Epithelial cell of prostate (primary cell): ENCODE measurements at regions not wholly inside any gene's neighbourhood (a gene's known extent, or its start where the extent isn't known, plus 50 kb on each side); places are given as distances from the start of the nearest gene placed in this dataset.

Experiments used
- DNase-seq: peaks from one replicate; pipeline ENCODE4 v3.0.0-alpha.2; 2011; ENCODE audit warnings: low read depth, low spot score
- H3K27ac ChIP-seq: fragments of 450-650 bp; 2 replicates; pipeline ENCODE4 v1.5.1; 2017; ENCODE audit warnings: mild to moderate bottlenecking

DNA sequence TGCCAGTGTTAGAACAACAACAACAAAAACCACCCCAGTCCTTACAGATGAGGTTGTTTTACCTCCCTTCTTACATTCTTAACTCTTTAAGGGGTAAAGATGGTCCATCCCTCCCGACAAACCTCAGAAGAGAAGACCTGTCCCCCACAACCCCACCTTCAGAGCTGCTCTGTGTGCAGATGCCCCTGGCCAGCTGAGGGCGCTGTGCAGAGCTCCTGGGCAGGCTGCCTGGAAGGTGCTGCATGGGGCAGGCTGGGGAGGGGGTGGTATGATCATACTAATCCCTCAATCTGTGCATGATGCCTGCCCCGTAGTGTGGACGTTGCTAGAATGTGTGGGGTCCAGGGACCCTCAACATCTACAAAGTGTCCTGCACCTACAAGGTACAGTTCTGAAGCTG, 387.1 kb downstream of the INHBA start:
- H3K27ac ChIP-seq, result no peak overlapping the region
- no peak for DNase-seq

- H3K27ac ChIP-seq, result no peak overlapping the region
- no peak for DNase-seq
Measured at GRCh38 chr7:41313171-41313570, 389.7 kb downstream of the INHBA start.

GRCh38 chr7:41312235-41312634, 390.7 kb downstream of the INHBA start:
- DNase-seq, result no peak
- no peak overlapping the region for H3K27ac ChIP-seq

DNA sequence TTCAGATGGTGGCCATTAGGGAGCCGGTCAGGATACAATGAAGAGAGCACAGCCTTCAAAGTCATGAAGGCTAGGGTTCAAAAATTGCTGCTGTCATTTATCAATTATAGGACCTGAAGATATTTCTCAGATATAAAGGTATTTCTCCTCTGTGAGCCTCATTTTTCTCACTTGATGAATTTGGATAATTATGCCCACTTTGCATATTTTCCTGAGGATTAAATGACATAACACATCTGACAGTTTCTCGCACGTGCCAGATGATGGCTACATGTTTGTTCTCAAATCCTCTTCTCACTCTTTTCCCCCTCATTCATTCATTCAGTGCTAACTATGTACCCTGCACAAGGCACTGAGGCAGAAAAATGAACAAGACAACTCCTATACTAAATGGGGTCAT, 391.6 kb downstream of the INHBA start:
- no peak overlapping the region for H3K27ac ChIP-seq
- DNase-seq, result no peak

DNA sequence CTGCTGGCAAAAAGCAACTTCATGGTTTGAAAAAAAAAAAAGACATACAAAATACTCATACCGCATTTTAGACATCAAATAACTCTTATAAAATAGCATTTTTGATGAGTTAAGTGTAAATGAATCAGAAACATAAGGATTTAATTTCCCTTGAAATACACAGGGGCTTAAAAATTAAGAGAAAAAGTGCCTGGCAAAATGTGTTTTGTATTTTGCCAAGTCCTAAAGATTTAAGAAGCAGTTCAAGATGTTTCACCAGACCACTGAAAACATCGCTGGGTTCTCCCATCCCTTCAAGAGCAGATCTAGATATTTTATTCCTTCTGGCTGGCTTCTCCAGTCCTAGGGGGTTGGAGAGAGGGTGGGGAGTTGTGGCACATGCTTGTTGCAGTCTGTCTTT, 396.4 kb downstream of the INHBA start:
- H3K27ac ChIP-seq, result no peak overlapping the region
- no peak for DNase-seq

- H3K27ac ChIP-seq, result no peak overlapping the region
- DNase-seq, result no peak
Measured at GRCh38 chr7:41305001-41305400, 397.9 kb downstream of the INHBA start.

GRCh38 chr7:41303709-41304108, 399.2 kb downstream of the INHBA start:
- H3K27ac ChIP-seq, result no peak overlapping the region
- no peak for DNase-seq

- no peak for DNase-seq
- H3K27ac ChIP-seq, result no peak overlapping the region
Measured at GRCh38 chr7:41298409-41298808, 404.5 kb downstream of the INHBA start.

DNA sequence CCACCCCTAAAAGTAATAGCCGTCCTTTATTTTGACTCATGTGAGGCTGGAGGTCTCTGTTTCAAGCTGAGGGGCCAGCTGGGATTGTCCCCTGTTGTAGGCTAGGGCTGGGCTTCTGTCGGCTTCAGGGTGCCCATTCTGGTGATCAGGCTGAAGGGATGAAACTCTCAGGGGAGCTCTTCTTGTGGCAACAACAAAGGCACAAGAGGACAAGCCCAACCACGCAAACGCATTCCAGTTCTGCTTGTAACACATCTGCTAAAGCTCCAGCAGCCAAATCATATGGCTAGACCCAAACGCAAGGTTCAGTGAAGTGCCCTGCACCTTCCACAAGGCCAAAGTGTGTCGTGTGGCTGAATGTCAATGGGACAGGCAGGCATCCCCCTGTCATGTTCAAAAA, 405.7 kb downstream of the INHBA start:
- no peak for DNase-seq
- no peak overlapping the region for H3K27ac ChIP-seq

DNA sequence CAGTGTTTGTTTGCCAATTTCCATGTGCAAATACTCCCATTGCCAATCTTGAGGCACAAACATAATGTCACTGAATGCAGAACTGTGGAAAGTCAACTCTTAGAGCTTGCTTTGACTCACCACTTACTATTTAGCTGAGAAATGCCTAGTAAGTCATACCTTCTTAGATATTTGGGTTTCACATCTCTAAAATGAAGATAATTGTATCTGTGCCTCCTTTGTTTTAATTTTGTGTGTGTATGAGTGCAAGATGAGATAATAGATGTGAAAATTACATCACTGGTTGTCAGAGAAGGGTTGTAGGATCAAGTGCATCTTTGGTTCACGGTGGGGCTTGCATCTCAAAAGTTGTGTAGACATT, 407.5 kb downstream of the INHBA start:
- DNase-seq, result no peak
- H3K27ac ChIP-seq, result no peak overlapping the region

DNA sequence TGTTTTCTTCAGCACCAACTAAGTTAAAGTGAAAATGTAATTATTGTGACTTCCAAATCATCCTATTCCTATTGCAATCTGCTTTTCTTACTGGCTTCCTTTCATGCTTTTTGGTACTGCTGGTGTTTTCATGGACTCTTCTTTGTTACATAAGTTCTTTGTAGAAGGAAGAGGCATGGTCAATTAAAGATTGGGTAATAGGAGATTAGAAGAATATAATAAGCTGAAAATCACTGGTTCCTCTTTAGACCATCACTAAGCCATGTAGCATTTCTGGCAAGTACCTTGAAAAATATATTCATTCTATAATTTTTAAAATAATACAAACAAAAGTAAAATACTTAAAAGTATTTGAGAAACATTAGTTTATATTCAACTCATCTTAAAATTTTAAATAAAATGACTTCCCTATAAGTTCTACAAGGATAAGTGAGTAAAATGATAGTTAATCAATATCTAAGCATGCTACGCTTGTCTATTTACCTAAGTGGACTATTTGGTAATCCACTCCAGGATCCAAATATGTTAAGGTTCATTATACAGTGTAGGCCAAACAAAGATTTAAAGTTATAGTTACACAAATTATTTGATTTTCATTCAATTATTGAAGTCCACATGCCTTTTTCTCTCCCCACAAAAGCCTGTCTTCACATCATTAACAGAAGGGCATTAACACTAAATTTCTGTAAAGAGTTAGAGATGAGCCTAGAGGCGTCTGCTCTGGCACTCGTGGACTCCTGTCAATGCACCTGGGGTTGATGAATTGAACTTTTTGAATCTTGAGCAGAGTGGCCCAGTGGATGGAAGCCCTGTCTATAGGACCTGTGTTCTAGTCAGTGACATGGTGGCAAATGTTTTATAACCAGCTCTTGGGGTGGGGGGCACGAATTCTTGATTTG, 408.1 kb downstream of the INHBA start:
- no peak overlapping the region for H3K27ac ChIP-seq
- no peak for DNase-seq

DNA sequence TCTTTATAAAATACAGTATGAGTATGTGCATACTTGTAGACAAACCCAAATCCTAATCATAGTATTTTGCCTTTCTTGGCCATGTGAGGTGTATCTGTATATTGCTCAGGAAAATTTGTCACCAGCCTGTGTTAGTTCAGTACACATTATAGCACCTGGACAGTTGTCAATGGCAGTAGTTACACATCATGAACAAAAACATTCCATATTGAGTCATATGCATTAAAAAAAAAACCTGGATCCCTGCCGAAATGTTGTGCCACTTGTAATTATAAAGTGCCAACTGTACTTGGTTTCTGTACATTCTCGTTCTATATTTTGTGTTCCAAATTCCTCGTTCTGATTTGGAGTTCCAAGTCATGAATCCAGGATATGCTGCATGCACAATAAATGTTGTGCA, 410.4 kb downstream of the INHBA start:
- DNase-seq, result peak; percentile 69
- H3K27ac ChIP-seq, result no peak overlapping the region

DNA sequence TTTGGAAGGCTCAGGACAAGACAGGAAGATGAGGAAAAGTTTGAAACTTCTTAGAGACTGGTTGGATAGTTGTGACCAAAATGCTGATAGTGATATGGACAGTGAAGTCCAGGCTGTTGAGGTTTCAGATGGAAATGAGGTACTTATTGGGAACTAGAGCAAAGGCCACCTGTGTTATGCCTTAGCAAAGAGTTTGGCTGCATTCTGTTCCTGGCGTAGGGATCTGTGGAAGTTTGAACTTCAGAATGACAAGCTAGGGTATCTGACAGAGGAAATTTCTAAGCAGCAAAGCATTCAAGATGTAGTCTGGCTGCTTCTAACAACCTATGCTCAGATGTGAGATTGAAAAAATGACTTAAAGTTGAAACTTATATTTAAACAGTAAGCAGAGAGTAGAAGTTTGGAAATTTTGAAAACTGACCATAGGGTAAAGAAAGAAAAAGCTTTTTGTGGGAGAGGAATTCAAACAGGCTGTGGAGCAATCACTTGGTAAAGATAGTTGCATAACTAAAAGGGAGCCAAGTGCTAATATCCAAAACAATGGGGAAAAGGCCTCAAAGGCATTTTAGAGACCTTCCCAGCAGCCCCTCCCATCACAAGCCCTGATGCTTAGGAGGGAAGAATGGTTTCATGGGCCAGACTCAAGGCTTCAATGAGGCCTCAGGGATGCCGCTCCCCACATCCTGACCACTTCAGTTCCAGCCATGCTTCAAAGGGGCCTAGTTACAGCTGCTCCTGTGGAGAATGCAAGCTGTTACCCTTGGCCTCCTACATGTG, 415.1 kb downstream of the INHBA start:
- no peak overlapping the region for H3K27ac ChIP-seq
- DNase-seq, result no peak

GRCh38 chr7:41280491-41280890, 422.4 kb downstream of the INHBA start:
- DNase-seq, result peak; percentile 16
- no peak overlapping the region for H3K27ac ChIP-seq

- no peak overlapping the region for H3K27ac ChIP-seq
- DNase-seq, result no peak
Measured at GRCh38 chr7:41277561-41277960, 425.3 kb downstream of the INHBA start.

DNA sequence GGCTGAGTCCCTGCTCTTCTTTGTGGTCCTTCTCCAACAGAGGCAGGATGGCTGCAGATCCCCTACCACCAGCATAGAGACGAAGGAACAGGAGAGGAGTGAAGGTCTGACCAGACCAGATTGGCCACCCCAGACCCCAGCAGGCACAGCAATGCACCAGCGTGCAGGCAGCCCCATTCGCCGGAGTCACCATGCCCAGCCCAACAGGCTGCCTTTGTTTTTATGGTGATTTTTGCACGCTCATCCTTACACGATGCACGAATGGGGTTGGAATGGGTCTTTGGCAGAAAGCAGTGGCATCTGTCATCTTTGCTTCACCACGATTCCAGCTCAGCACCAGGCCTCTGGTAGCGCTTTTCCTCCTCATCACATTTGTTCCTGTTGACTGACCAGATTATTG, 427.6 kb downstream of the INHBA start:
- no peak overlapping the region for H3K27ac ChIP-seq
- no peak for DNase-seq

GRCh38 chr7:41274179-41274578, 428.7 kb downstream of the INHBA start:
- H3K27ac ChIP-seq, result no peak overlapping the region
- no peak for DNase-seq

DNA sequence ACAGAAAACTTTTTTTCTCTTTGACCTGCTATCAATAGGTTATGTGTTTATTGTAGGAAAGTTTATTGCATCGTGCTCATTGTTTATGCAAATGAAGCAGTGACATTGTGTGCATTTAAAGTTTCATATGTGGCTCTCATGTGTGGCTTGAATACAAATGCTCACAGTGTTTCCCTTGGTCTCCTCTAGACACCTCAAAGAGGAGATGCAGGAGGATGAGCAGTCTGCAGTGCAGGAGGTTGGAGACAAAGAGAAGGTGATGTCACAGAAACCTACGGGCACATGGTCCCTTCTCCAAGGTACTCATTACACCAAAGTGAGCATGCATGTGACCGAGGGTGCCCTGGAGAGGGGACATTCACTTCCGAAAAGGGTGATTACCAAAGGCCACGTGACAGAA, 430.2 kb downstream of the INHBA start:
- DNase-seq, result no peak
- H3K27ac ChIP-seq, result no peak overlapping the region

DNA sequence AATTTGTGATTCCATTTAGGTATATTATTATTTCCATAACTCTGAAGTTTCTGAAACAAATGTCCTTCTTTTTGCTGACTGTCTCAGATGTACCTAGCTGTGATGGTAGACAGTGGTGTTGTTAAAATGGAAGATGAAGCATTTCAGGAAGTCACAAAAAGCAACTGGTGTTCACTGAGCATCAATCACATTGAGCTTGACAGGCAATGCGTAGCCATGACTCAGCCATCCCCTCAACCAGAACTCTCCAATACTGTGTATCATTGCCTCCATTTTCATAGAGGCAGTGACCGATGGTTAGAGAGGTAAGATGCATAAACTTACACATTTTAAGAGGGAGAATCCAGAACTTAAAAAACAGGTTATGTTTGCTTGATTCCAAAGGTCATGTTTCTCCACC, 434.0 kb downstream of the INHBA start:
- no peak overlapping the region for H3K27ac ChIP-seq
- no peak for DNase-seq

DNA sequence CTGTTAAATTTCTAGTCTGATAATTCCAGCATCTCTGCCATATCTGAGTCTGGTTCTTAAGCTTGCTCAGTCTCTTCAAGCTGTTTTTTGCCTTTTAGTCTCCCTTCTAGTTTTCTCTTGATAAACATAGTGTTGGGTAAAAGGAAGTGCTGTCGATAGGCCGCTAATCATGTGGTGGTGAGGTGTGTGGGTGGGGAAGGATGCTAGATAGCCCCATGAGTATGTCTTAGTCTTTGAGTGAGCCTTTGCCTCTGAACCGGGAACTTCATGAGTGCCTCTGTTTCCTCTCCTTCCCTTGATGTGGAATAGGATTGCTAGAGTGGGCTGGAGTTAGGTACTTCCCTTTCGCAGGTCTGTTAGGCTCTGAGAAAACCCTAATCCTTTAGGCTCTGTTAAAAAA, 441.8 kb downstream of the INHBA start:
- DNase-seq, result no peak
- H3K27ac ChIP-seq, result no peak overlapping the region

DNA sequence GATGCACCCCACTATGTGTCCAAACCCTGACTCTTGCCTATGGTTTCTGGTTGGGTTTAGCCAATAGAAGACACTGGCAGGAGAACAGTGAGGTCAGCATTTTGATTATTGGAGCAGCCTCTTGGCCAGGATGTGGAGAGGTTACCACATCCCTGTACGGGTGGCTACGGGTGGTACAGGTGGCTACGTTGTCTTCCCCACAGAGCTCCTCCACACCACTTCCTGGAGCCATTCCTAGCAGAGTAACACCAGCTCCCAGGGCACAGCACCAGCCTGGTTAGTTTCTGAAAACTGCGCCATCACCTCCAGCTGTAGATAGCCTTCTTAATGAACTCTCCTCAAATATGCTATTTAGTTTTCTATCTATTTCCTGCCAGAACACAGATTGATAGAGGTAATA, 445.2 kb downstream of the INHBA start:
- no peak for DNase-seq
- no peak overlapping the region for H3K27ac ChIP-seq
